HepG2 (cell line): ENCODE measurements at regions not wholly inside any gene's neighbourhood (a gene's known extent, or its start where the extent isn't known, plus 50 kb on each side); places are given as distances from the start of the nearest gene placed in this dataset.
"Not testable (repeated sequence)": the region's sequence is repeated elsewhere in the genome, so short reads cannot be mapped to it uniquely, and the experiment has no call there.

Experiments
- CC2D1A ChIP-seq: sonication (generic); formaldehyde crosslinking; IDR thresholded peaks from 2 replicates; pipeline ENCODE4 v1.8.1; 2023; ENCODE audit warnings: mild to moderate bottlenecking, missing genetic modification reagents
- EP300 ChIP-seq, 3 experiments: sonication (generic) in 1 of 3; formaldehyde crosslinking in 1 of 3; IDR thresholded peaks; 2 replicates each; pipeline versions ENCODE4 v1.5.1 to v1.6.1; 2011 to 2020; ENCODE audit warnings: low read depth in 2 of 3, low read length in 2 of 3, borderline replicate concordance in 1 of 3, improper control_type of control experiment in 1 of 3, mild to moderate bottlenecking in 1 of 3, missing genetic modification reagents in 1 of 3, moderate library complexity in 1 of 3
- POLR2AphosphoS2 ChIP-seq: IDR thresholded peaks from 2 replicates; pipeline ENCODE4 v1.6.1; 2011; ENCODE audit warnings: low read depth, low read length, improper control_type of control experiment
- RELA ChIP-seq: sonication (generic); formaldehyde crosslinking; IDR thresholded peaks from 2 replicates; pipeline ENCODE4 v1.4.0; 2020; ENCODE audit warnings: missing genetic modification reagents
- ZKSCAN8 ChIP-seq: IDR thresholded peaks from 2 replicates; pipeline ENCODE4 v1.6.1; 2016; ENCODE audit warnings: borderline replicate concordance, missing genetic modification reagents, missing compliant biosample characterization
- ZNF18 ChIP-seq: sonication (generic); formaldehyde crosslinking; IDR thresholded peaks from 2 replicates; pipeline ENCODE4 v1.8.0; 2022; ENCODE audit warnings: mild to moderate bottlenecking, missing genetic modification reagents; ENCODE audit not compliant: insufficient replicate concordance
- ZNF24 ChIP-seq: fragments of 450-650 bp; IDR thresholded peaks from 2 replicates; pipeline ENCODE4 v1.6.1; 2017; ENCODE audit warnings: antibody characterized with exemption, mild to moderate bottlenecking
- ZNF572 ChIP-seq: sonication (generic); formaldehyde crosslinking; IDR thresholded peaks from 2 replicates; pipeline ENCODE4 v1.5.1; 2020; ENCODE audit warnings: mild to moderate bottlenecking, missing genetic modification reagents

DNA sequence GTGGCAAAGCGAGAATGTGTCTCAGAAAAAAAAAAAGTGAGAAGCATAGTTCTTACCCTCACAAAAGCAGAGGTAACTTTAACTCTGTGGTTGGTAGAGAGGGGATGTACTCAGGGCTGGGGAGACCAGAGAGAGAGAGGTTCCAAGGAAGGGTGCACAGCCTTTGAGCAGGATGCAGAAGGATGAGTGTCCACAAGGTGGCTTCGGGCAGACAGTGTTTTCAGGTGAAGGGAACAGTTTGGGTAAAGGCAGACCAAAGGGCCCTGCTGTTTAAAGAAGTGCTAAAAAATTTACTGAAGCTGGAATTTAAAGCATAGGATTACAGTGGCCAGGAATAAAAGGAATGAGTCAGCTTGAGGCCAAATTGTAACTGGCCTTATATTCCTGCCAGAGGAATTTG, 2240.6 kb downstream of the EPHA3 start:
- not testable (repeated sequence) for TF ChIP-seq ZNF18 (CRISPR knock-in tag); RELA (CRISPR knock-in tag); ZNF24; CC2D1A (CRISPR knock-in tag); ZKSCAN8; EP300 (IDR thresholded peaks at IDR 0.05; ENCODE audit: low read depth in 2 of 2, low read length in 2 of 2); EP300 (CRISPR knock-in tag; IDR thresholded peaks at IDR 0.05; ENCODE audit: borderline replicate concordance); ZNF572 (CRISPR knock-in tag); POLR2AphosphoS2
